Esophagus squamous epithelium (tissue), 4 donors: ENCODE measurements at regions not wholly inside any gene's neighbourhood (a gene's known extent, or its start where the extent isn't known, plus 50 kb on each side); places are given as distances from the start of the nearest gene placed in this dataset.

Experiments
- POLR2A ChIP-seq, 4 donors: fragments of 450-650 bp; IDR thresholded peaks; one replicate each; pipeline ENCODE4 v1.6.1; 2017; ENCODE audit warnings: antibody characterized with exemption in 4 of 4, mild to moderate bottlenecking in 4 of 4, moderate library complexity in 3 of 4
- TF ChIP-seq, protein P1 (sequence below), 6 experiments: fragments of 450-650 bp in 4 of 6; fragments of 200-600 bp in 2 of 6; sonication (generic) in 2 of 6; IDR thresholded peaks; one replicate each; pipeline ENCODE4 v1.5.1; 2016 to 2019; ENCODE audit warnings: antibody characterized with exemption in 6 of 6, mild to moderate bottlenecking in 4 of 6, moderate library complexity in 4 of 6

DNA sequence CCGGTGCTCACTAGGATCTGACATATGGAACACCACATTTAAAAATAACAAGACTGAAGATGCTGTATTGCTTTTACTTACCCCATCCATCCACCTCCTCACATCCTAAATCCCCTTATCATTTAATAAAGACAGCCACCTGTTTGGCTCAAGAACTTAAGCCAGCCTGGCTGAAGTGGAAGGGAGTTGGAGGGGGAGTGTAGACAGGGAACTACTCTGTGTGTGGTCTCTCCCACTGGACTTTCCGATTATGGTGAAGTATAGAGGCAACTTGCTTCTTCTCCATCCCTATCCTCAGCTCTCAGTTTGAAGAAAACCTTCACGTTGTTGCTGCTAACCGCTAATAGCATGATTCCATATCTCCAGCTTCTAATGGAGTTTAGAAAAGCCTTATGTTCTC lies 313.4 kb downstream of the CDH11 start:
- TF ChIP-seq, protein P1, sequence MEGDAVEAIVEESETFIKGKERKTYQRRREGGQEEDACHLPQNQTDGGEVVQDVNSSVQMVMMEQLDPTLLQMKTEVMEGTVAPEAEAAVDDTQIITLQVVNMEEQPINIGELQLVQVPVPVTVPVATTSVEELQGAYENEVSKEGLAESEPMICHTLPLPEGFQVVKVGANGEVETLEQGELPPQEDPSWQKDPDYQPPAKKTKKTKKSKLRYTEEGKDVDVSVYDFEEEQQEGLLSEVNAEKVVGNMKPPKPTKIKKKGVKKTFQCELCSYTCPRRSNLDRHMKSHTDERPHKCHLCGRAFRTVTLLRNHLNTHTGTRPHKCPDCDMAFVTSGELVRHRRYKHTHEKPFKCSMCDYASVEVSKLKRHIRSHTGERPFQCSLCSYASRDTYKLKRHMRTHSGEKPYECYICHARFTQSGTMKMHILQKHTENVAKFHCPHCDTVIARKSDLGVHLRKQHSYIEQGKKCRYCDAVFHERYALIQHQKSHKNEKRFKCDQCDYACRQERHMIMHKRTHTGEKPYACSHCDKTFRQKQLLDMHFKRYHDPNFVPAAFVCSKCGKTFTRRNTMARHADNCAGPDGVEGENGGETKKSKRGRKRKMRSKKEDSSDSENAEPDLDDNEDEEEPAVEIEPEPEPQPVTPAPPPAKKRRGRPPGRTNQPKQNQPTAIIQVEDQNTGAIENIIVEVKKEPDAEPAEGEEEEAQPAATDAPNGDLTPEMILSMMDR (IDR thresholded peaks at IDR 0.05), result no peak
- no peak for TF ChIP-seq POLR2A (IDR thresholded peaks at IDR 0.05)
